NCI-H446 (cell line): ENCODE measurements at regions not wholly inside any gene's neighbourhood (a gene's known extent, or its start where the extent isn't known, plus 50 kb on each side); places are given as distances from the start of the nearest gene placed in this dataset.
A peak's percentile ranks its signal among the peaks of the same experiment; 100 is the strongest.
"Not testable (repeated sequence)": the region's sequence is repeated elsewhere in the genome, so short reads cannot be mapped to it uniquely, and the experiment has no call there.

ENCODE experiments used
- DNase-seq, 2 experiments: peaks; one replicate each; lab custom pipeline; 2025; lab: John Stamatoyannopoulos, UW

DNA sequence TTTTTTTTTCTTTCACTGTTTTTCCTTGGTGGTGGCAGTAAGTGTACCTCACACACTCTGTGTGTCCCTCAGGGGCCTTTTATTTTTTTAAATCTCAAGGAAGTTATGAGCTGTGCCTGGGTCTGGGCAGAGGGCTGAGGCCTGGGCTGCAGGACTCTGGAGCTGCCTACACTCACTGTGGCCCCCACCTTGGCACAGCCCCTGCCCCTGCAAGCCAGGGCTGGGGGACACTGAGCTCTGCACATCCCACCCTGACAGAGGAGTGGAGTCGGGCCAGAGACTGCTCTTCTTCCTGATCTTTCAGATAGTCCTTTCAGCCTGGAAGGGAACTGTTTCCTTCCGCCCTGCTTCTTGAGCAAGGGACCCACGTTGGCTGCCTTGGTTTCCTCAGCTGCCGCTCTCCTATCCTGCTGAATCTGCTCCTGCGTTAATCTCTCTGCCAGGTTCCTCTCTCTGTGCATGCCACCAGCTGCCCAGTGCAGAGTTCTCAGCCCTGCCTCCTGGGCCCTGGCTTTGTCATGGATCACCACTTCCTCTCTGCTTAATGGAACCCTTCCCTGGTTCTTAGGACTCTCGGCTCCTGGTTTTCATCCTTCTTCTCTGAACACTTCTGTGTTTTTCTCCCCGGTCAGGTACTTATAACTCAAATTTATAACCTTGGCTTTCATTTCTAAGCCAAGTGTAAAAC is 502.3 kb downstream of the DIRAS2 start:
- no peak for DNase-seq

DNA sequence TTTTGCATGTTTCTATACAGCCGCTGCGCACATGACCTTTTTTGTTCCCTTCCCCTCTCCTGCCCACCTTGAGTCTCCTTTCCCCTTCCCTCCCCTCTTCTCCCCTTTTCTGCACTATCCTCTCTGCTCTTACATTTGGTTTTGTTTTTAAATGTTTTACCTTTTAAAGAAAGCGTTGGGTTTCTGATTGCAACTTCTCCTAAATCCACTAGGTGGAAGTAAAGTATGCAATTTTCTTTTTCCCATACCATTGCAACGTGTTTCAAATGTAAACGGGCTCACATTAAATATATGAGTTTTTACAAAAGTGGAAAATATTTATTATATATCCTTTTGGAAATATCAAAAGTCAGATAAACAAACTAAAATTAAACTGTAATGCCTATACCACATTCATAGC is 500.9 kb downstream of the DIRAS2 start:
- peak; percentile 2 to 21 for DNase-seq

DNA sequence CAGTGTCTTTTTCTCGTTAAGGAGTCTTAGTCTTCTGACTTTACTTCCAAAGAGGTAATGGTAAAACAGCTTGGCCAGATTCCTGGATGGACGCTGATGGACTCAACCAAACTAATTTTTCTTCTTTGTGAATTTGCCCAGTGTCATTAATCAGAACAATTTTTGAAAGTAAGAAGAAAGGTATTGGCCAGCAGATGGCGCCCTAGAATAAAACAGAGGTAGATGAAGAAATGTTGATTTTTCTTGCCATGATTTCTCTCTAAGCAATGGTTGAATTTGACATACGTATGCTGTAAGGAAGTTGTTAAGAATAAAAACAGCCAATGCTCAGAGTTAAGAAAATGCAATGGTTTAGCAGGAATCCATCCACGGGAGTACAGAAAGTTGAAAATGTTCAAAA is 500.0 kb downstream of the DIRAS2 start:
- peak in 1 of 2 experiments; percentile 47 for DNase-seq

DNA sequence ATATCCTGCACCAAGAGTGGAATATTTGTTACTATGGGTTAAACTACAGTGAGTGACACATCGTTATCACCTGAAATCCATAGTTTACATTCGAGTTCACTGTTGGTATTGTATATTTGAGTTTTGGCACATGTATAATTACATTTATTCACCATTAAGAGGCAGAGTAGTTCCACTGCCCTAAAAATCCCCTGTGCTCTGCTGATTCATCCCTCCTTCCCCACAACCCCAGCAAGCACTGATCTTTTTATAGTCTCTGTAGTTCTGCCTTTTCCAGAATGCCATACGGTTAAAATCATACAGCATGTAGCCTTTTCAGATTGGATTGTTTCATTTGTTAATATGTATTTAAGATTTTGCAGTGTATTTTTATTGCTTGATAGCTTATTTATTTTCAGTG is 495.2 kb downstream of the DIRAS2 start:
- no peak for DNase-seq

DNA sequence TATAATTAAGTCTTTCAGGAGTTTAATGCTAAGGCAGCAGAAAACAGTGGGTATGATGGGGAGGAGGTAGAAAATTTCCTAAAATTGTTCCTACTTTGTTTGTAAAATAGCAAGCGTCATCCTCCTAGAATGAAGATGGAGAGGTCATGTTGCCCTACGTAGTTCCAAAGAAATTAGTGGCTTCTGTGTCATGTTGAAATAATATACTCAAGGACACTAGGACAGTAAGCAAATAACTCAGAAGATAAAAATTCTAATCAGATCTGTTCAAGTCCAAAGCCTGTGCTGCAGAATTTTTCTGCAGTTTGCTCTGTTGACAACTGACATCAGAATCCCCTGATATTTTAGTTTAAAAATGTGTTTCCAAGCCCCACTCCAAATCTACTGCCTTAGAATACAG is 486.3 kb downstream of the DIRAS2 start:
- no peak for DNase-seq

DNA sequence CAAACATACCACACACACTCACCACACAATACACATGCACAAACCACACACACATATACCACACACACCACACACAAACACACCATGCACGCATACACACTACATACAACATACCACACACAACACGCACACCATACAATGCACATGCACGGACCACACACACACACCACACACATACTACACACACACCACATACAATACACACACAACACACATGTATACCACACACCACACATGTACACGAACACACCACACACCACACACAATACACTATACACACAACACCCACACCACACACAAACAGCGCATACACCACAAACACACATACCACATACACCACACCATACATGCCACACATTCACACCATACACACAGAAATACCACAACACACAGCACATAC is 480.3 kb downstream of the DIRAS2 start:
- no peak for DNase-seq

DNA sequence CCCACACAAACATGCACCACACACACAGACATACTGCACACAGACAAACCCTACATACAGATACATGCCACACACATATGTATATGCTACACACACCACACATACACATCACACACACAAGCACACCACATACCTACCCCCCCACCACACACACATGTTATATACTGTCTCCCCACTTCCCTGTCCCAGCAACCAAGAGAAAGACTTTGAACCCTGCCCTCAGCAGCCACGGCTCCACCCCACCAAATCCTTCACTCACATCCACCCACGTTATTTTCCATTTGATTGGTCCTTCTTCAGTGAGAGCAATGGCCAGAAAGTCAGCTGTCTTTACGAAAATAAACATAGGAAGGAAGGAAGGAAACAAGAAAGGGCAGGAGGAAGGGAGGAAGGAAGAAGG is 479.8 kb downstream of the DIRAS2 start:
- no peak for DNase-seq

DNA sequence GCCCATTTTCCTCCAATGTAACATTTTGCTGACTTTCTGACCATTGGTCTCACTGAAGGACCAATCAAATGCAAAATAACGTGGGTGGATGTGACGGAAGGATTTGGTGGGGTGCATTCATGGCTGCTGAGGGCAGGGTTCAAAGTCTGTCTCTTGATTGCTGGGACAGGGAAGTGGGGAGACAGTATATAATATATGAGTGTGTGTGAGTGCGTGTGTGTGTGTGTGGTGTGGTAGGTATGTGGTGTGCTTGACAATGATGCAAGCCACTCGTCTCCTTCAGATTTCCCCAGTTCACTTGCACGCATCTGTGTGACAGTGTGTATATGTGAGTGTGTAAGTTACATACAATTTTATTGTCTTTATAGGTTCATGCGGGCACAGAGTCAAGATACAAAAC is 477.3 kb downstream of the DIRAS2 start:
- no peak for DNase-seq

DNA sequence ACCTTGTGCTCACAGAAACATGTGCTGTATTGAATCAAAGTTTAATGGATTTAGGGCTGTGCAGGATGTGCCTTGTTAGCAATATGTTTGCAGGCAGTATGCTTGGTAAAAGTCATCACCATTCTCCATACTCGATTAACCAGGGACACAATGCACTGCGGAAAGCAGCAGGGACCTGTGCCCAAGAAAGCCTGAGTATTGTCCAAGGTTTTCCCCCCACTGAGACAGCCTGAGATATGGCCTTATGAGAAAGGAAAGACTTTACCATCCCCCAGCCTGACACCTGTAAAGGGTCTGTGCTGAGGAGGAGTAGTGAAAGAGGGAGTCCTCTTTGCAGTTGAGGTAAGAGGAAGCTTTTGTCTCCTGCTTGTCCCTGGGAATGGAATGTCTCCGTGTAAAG is 476.2 kb downstream of the DIRAS2 start:
- DNase-seq = not testable (repeated sequence)

DNA sequence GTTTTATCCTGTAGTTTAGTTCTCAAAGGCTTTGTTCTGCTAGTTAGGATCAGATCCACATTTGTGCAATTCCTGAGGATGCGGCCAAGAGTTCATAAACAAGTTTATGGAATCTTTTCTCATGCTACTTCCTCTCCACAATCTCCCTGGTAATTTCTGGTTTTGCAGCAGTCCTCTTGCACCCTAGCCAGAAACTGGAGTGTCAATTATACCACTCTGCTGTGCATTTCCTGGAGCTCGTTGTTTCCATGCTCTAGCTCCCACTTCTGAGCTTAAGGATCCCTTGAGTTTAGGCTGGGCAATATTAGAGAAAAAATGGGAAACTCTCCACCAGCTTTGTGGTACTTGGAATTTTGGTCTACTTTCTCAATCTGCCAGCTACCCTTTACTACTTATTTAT is 474.7 kb downstream of the DIRAS2 start:
- DNase-seq = no peak

DNA sequence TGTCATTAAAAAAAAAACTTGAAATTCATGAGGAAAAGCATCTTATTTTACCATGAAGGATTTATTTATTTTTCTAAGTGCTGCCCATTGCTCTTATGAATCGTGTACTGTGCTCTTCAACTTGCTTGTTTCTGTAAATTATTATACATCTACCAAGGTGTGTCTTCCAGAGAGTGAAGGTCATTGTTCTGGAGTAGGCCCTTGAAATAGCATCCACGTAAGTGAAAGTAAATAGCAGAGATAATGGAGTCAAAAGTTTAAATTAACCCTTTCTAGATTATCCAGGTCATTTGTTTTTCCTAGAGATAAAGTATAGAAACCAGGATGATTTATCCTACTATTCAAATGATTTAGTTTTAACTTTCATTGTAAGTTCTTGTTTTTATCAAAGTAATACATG is 473.1 kb downstream of the DIRAS2 start:
- no peak for DNase-seq

DNA sequence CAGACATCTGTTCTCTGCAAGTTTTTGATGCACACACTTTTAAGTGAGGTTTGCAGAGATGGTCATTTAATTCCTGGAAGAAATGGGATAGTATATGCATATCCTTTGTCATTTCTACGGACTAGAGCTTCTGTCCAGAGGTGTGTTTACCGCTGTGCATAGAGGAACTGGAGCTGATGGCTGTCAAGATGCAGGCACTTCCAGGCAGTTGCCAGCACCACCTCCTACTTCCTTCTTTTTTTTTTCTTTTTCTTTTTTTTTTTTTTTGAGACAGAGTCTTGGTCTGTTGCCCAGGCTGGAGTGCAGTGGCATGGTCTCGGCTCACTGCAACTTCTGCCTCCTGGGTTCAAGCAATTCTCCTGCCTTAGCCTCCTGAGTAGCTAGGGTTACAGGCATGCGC is 468.7 kb downstream of the DIRAS2 start:
- DNase-seq = not testable (repeated sequence)

DNA sequence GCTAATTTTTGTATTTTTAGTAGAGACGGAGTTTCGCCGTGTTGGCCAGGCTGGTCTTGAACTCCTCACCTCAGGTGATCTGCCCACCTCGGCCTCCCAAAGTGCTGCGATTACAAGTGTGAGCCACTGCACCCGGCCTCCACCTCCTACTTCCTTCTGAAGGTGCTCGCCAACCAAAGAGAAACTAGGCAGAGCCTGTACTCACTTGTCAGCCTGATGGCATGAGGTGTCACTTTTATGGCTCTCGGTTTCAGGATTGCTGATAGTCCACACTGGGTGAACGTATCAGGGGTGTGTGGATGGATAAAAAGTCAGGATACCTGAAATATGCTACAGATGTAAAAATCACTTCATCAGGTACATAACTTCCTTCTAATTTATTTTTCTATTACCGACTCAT is 468.3 kb downstream of the DIRAS2 start:
- DNase-seq = not testable (repeated sequence)

DNA sequence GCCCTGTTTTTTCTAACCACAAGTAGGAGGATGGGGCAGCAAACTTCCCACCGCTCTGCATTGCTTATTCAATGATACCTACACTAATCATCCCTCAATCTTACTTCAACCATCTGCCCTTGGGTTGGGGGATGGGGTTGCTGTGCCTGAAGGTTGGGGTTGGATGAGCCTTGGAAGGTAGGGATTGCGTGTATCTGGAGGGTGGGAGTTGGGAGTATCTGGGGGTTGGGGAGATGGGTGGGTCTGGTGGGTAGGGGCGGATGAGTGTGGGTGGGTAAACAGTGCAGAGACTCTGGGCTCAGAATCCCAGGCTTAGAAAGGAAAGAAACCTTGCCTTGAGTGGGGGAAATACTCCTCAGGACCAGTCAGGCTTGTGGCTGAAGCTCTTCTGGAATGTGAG is 467.4 kb downstream of the DIRAS2 start:
- no peak for DNase-seq

DNA sequence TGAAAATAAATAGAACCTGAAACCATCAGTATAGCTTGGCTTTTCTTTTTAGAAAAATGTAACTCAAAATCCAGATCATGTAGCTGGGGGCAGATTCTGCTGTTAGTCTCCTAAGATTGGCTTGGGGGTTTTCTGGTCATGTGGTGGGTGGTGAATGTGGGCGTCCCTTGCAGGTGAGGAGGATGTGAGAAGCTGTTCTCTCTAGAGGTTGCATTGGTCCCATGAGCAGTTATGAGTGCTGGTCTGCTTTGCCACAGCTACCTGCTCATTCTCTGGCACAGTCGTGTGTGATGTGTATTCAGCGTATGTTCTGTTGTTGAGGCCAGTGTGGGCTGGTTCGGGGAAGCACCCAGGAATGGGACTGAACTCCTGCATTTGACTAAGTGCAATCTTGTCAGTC is 466.8 kb downstream of the DIRAS2 start:
- no peak for DNase-seq

DNA sequence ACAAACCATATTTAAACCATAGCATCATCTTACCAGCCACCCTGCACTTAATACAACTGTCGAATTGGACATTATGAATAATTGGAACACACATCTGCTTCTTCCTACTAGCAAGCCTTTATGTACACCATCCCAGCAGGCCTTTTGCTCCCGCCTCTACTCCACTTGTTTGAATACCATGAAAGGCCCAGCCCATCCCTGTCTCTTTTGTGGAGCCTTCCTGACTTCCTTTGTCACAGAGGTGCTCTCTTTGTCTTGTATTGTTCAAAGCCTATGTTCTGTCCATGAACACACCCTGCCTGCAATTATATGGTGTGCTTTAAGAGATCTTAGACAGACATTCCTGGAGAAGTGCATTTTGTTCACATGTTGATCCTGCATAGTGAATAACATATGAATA is 465.7 kb downstream of the DIRAS2 start:
- no peak for DNase-seq

DNA sequence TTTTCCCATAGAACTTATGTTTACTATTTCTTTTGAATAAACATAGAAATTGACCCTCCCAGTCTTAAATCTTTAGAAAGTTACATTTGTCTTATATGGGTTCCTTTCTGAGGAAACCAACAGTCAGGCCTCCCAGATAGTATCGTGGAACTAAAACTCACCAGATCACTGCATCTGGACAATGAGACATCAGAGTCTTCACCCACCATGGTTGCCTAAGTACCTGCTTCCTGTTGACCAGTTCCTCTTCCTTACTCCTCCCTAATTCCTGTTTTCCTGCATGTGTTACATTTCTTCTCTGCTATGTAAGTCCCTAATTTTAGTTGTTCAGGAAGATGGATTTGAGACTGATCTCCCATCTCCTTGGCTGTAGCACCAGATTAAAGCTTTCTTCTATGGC is 462.2 kb downstream of the DIRAS2 start:
- no peak for DNase-seq

DNA sequence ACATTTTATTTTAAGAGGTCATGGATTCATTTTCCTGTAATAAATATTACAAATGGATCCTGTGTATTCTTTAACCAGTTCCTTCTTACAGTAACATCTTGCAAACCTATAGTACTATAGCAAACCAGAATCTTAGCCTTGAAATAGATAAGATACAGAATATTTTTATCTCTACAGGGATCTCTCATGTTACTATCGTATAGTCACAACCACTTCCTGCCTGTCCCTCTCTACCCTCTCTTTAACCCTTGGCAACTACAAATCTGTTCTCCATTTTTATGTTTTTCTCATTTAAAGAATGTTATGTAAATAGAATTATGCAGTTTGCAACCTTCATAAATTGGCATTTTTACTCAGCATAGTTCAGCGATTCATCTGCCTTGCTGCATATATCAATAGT is 454.0 kb downstream of the DIRAS2 start:
- DNase-seq = no peak

DNA sequence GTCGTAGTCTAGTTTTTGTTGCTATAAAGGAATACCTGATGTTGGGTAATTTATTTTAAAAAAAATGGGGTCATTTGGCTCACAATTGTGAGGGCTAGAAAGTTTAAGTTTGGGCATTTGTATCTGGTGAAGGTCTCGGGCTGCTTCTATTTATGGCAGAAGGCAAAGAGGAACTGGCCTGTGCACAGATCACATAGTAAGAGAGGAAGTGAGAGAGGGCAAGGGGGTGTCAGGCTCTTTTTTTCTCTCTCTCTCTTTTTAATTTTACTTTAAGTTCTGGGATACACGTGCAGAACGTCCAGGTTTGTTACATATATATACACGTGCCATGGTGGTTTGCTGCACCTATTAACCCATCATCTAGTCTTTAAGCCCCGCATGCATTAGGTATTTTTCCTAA is 453.3 kb downstream of the DIRAS2 start:
- DNase-seq = no peak

DNA sequence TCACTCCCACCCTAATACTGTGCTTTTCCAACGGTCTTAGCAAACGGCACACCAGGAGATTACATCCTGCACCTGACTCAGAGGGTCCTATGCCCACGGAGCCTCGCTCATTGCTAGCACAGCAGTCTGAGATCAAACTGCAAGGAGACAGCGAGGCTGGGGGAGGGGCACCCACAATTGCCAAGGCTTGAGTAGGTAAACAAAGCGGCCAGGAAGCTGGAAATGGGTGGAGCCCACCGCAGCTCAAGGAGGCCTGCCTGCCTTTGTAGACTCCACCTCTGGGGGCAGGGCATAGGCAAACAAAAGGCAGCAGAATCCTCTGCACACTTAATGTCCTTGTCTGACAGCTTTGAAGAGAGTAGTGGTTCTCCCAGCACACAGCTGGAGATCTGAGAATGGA is 450.2 kb downstream of the DIRAS2 start:
- DNase-seq = not testable (repeated sequence)

DNA sequence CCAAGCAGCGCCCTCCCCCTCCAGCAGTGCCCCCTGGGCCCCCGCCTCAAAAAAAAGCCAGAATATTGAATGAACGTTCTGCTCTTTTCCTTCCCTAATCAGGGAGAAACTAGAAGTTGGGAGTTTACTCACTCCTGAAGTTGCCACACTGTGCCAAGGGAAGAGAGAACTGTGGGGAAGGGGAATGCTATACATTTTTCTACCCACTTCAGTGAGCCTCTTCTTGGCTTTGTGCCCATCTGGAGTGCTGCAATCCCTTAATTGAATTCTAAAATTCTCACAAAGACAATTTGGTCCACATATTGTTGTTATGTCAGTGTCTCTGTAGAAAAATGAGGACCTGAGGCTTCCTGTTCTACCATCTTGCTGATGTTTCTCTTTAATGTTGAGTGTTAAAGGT is 443.7 kb downstream of the DIRAS2 start:
- DNase-seq = peak in 1 of 2 experiments; percentile 0

DNA sequence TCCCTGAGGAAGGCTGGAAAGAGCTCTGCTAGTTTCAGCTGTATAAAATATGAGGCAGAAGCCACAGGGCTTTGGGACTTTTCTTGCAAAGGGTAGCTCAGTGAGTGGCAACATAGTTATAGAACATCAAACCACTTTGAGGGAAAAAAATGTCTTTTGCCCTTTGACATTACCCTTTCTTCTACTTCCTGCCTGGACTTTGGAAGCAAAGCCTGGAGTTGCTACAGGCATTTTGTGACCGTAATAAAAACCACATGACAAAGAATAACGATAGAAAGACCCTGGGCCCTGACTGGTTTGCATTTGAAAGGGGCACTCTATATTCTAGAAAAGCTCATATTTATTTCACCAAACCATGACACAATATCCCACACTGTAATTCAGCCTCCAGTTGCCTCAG is 440.9 kb downstream of the DIRAS2 start:
- DNase-seq = no peak

DNA sequence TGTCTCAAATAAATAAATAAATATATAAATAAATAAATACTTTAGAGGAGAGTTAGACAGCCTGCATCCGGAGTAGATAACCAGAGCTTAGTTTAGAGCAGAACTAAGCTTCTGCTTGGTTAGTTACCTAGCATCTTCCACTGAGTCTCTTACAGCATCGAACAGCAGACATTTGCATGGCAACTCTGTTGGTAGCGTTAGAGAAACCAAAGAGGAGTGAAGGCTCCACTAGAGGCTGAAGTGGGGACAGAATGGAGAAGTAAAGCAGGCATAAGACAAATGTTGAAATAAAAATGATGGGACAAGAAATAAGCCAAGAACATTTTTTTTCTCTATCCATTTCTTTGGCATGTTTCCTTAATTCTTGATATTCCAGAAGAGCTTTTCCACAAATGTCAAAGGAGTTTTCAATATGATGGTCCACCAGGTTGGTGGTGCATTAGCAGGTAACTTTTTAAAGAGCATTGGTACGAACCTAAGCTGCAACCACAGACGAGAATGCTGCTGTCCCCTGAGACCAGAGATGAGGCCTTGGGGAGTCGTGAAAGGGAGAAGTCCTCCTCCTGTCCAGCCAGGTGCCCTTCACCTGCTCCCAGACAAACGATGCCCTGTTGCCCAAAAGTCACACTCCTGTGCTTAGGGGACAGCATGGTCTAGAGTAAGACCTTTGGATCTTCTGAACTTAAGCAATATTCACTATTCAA is 438.3 kb downstream of the DIRAS2 start:
- no peak for DNase-seq

DNA sequence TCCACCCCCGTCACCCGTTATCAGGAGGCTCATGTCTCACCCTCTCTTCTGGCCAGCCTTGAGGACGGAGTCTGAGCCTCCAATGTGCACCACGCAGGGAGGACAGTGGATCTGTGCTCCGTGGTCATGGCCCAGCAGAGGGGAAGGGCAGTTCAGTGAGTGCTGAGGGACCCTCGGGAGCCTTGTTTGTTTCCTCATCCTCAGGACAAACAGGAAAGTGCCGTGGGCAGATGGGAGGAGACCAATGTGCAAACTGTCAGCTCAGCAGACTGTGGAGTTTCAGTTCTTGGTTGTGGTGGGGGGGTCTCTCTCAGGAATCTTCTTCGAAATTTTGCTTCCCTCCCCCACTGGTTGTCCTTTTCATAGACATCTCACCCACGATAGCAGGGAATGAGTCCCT is 429.6 kb downstream of the DIRAS2 start:
- DNase-seq = not testable (repeated sequence)
